GM12873 (cell line): ENCODE measurements at regions not wholly inside any gene's neighbourhood (a gene's known extent, or its start where the extent isn't known, plus 50 kb on each side); places are given as distances from the start of the nearest gene placed in this dataset.

Experiments used
- TF ChIP-seq, protein P1 (sequence below): IDR thresholded peaks from 2 replicates; pipeline ENCODE4 v1.5.1; 2012; ENCODE audit warnings: low read depth, mild to moderate bottlenecking, moderate library complexity, low read length, control low read depth; ENCODE audit not compliant: insufficient read depth; ENCODE audit errors: missing control alignments

DNA sequence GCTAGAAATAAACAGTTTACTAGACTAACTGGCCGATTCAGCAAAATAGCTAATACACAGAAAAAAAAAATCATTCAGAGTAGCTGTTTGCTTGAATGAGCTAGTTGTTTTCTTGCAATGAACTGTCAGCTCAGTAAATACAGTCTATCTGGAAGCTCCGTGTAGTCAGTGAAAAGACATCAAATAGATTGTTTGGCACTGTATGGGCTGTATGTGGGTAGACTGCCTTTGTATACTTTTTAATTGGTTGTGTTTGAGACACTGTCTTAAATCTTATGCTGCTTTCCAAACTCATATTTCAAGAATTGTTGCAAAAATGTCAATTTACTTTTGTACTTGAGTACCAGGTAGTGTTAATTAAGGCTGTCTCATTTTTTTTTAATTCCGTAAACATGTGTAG lies 61.6 kb upstream of the GPR174 start:
- TF ChIP-seq, protein P1, sequence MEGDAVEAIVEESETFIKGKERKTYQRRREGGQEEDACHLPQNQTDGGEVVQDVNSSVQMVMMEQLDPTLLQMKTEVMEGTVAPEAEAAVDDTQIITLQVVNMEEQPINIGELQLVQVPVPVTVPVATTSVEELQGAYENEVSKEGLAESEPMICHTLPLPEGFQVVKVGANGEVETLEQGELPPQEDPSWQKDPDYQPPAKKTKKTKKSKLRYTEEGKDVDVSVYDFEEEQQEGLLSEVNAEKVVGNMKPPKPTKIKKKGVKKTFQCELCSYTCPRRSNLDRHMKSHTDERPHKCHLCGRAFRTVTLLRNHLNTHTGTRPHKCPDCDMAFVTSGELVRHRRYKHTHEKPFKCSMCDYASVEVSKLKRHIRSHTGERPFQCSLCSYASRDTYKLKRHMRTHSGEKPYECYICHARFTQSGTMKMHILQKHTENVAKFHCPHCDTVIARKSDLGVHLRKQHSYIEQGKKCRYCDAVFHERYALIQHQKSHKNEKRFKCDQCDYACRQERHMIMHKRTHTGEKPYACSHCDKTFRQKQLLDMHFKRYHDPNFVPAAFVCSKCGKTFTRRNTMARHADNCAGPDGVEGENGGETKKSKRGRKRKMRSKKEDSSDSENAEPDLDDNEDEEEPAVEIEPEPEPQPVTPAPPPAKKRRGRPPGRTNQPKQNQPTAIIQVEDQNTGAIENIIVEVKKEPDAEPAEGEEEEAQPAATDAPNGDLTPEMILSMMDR = no peak

DNA sequence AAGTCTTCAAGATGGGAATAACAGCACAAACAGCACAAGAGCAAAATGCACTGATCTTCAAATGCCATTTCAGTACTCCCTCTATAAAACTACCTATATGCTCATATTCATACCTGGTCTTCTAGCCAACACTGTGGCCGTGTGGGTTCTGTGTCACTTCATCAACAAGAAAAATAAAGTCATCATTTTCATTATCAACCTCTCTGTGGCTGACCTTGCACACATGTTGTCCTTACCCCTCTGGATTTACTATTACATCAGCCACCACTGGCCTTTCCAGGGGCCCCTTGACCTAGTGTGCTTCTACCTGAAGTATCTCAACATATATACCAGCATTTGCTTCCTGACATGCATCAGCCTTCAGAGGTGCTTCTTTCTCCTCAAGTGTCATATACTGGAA lies 59.6 kb upstream of the GPR174 start:
- TF ChIP-seq, protein P1 = no peak

DNA sequence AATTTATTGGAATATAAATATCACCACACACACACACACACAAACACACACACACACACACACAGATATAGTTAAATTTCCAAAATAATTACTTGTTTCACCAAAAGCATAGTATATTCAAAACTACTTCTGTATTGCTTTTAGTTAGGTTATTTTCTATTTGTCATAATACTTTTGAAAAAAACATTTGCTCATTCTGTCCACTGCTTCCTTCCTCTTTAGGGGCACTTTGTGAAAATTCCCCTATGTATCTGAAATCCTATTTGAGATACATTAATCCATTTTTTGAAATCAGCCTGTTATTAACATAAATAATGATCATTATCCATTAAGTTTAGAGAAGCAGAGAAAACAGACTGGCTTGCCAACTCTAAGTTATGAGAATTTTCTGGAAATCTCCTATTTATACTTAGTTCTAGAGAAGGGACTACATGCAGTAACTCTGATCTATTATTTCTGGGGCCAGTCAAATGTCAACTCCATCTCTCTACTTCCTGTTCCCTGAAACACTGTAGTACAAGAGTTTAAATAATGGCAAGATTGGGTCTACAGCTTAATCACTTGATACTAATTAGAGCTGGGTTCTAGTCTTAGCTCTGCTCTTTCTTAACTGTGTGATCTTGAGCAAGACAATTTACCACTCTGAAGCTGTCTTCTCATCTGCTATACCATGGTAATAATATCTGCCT lies 54.4 kb upstream of the GPR174 start:
- TF ChIP-seq, protein P1 = no peak

DNA sequence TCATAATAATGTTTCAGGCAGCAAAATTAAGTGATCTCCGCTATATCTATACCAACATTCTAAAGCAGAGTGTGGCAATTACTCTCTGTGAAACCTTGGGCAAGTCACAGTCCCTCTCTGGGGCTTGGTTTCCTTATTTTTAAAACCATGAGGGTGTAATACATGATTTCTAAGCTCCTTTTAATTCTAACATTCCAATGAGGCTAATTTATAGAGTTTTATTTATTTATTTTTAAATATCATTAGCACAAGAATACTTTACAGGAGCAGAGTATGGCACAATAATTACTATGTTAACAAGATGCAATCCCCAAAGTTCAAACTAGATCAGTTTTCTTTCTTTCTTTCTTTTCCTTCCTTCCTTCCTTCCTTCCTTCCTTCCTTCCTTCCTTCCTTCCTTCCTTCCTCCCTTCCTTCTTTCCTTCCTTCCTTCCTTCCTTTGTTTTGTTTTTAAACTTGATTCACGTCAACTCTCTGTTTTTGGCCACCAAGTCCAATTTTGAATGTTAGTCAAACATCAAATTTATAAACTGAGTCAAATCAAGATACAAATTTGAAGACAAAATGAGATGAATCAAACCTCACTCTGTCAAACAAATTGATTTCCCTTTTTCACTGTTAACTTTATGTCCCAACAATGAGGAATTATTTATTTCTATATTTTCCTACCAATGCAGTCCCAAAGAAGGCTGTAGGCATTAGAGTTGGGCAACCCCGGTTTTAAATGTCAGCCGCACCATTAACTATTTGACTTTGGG lies 50.2 kb upstream of the GPR174 start:
- TF ChIP-seq, protein P1 = no peak
